ENCODE measurements at regions not wholly inside any gene's neighbourhood (a gene's known extent, or its start where the extent isn't known, plus 50 kb on each side); places are given as distances from the start of the nearest gene placed in this dataset.

DNA sequence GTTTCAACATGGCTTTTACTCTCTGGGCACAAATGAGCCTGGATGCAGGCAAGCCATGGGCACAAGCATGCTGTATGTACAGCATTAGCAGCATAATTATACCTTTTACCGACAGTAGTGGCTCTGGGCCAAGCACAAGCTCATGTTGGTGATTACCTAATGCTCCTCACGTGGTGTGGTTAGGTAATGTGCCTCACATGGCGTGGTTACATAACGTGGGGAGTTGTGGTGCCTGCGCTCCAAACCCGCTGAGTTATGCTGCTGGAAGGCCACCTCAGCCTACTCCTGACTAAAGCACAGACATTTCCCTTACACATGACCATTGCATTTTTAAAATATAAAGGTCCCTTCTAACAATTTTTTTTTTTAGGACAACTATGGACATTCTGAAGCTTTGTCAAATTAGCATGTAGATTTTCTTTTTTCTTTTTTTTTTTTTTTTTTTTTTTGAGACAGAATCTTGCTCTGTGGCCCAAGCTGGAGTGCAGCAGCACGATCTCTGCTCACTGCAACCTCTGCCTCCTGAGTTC, 794.0 kb downstream of the EFNA5 start:
- DNase-seq = no peak

DNA sequence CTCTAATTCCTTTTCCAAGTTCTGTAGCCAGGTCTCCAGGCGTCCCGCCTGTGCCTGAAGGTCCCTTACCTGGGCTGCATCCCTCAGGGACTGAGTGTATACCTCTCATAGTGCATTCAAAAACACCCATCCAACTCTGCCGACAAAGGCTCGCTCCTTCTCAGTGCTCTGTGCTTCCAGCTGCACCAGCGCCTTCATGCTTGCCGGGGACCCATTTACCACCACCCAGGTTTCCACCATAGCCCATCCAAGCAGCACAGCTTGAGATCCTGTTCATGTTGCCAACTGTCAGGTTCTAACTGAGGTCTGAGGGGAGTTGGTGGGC, 794.5 kb downstream of the EFNA5 start:
- DNase-seq = no peak

DNA sequence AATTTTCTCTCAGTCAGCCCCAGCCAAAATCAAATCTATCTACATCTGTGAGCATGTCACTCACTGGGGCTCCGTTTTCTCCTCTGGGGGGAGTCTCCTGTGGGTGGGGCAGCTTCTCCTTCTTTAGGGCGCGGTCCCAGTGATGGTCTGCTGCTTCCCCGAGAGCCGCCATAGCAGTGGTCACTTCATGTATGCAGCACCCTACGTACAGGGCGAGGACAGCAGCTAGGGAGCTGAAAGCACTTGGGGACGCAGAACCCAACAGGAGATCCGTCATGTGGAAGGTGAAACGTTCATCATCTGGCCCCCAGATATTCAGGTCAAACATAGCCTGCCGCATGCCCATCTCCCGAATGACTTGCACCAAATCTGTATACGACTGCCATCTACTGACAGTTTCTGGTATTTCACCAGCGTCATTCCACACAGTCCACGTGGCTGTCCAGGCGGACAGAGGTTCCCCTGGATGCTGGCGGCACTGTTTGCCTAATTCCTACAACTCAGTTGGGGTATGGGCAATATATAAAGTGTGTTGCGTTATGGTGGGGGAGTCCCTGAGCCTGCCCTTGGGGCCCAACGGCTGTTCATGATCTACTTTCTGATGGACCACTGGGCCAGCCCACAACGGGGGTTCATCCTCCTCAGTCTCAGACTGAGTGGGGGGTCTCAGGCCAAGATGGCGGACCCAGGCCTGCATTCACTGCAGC, 795.0 kb downstream of the EFNA5 start:
- no peak for DNase-seq

DNA sequence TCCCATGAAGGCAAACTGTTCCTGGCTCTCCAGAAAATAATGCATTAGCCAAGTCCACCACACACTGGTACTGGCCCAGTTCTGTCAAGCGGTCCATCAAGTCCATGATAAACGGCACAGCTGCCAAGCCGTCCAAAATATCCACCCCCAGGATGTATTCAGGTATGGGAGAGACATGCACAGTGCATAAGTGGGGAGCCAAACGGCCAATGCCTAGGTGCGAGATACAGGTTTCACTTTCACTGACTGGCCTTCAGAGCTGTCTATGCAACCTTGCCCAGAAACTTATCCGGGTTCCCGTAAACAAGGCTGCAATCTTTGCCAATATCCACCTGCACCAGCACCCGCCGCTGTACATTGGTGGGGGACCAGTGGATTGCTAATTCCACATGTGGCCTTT, 795.8 kb downstream of the EFNA5 start:
- DNase-seq = no peak

DNA sequence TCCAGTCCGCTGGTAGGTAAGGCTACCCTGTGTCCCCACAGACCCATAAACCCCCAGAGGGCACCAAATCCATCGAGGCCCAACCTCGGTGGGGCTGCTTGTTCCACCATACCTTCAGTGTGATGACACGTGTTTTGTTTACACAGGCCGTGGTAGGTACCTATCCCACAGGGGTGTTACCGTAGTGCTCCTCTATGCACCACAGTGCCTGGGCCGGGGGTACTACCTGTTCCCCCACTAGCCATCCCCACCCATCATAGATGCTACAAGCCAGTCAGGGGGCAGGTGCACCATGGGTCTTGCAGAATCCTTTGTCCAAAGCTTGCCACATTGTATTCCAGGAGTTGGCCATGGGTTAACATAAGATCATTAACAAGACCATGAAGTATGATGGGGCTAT, 796.2 kb downstream of the EFNA5 start:
- DNase-seq = no peak

DNA sequence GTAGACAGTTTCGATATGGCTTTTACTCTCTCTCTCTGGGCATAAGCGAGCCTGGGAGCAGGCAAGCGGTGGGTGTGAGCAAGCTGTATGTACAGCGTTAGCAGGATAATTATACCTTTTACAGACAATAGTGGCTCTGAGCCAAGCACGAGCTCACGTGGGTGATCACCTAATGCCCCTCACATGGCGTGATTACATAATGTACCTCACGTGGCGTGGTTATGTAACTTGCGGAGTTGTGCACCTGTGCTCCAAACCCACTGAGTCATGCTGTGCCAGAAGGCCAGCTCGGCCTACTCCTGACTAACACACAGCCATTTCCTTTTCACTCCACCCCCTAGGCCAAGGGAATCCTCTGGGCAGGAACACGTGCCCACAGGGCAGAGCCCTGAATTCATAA, 797.2 kb downstream of the EFNA5 start:
- DNase-seq = no peak

DNA sequence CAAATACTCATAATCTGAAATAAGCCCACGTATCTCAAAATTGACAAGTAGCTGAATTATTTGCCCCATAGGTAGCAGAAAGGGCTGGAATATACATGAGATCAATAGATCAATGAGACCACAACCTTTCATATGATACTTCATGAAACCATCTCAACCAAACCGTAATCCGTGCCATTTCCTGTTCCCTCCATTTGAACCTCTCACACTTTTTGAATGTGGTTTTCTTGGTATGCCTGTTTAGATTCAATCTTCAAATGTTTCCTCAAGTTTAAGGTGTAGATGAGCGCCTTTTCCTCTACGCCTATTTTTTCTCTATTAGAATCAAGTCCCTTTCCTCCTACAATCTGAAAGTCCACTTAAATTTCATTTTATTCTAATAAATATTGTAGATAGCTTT, 805.5 kb downstream of the EFNA5 start:
- no peak for DNase-seq

DNA sequence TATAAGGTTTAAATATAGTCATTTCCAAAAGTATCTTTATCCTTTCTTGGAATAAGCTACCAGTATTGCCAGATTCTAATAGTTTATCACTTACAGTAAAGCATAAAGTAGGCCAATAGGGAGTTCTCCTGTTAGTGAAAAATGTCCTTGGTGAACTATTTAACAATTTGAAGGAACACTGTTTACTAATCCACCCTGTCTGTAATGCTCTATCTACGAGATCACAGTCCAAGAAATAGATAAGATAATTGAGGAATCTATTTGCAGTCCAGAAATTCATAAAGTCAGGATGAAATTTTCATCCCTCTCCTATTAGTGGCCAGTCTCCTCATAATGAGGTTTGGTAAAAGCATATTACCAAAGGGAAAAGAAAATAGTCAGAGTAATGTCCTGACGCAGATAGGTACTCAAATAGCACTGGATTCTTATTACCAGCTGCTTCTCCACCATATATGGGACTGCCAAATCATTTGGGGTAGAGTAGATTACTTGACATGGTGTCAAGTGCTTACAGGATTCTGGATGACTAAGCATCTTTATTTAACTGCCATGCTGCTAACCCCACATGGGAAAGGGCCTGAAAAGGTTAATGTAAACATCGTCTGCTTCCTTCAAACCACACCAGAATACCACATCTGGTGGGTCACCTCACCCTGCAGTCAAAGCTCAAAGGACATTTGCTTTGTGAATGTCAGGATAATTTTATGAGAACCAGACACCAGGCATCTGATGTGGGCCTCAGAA, 808.1 kb downstream of the EFNA5 start:
- DNase-seq = no peak

DNA sequence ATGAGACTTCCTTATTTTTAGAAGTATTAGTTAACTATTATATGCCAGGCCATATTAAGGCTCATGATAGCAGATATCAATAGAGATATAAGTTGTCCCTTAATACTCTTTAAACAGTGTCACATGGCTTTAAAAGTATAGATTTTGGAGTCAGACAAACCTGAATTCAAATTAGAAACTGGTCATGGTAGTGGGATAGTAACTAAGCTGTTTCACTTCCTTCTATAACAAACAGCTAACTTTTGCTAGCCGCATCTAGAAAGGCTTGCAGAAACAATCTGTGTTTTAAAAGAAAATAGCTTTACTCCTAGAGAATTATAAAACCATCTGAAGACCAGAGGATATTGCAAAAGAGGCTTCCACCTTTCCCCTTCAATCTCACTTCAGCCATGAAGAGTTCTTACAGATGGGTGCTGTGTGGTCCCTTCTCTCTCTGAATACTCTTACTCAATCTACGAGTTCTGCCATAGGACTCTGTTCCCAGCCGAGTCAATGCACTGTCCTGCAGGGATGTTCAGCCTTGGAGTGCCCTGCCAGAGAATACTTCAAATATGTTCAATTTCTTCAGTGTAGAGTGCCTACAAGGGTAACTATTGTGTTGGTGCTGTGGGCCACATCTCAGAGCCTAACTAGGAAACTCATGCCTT, 810.2 kb downstream of the EFNA5 start:
- DNase-seq = no peak

DNA sequence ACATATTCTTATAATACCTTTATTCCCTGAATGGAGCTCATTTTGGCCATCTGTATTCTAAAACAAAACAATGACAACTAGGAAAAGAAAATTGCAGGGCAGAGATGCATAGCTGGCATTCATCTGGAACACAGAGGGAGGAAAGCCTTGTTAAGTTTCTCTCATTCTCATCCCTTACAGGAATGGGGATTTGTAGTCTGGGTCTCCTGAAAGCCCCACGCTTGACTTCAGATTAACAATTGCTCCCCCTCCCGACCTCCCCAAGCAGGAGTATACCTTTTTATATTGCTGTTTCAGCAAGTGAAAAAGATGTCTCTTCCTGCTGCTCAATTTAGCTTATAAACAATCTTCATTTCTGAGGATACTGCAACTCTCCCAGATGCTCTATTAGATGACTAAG, 812.1 kb downstream of the EFNA5 start:
- DNase-seq = no peak

DNA sequence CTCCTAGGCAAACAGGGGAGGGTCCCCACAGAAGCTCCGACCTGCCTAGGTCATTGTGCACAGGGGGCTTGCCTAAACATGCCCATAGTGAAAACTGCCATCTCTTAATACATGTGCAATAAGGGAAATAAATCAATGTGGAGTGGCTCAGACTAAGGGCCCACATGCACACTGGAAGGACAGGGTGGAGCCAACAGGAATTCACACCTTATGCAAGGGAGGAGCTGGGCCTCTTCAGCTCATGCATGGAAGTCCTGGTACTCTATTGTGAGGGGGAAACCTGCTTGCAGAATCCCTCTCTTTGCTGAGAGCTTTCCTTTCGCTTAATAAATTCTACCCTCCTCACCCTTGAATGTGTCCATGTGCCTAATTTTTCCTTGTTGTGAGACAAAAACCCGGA, 815.8 kb downstream of the EFNA5 start:
- DNase-seq = no peak

DNA sequence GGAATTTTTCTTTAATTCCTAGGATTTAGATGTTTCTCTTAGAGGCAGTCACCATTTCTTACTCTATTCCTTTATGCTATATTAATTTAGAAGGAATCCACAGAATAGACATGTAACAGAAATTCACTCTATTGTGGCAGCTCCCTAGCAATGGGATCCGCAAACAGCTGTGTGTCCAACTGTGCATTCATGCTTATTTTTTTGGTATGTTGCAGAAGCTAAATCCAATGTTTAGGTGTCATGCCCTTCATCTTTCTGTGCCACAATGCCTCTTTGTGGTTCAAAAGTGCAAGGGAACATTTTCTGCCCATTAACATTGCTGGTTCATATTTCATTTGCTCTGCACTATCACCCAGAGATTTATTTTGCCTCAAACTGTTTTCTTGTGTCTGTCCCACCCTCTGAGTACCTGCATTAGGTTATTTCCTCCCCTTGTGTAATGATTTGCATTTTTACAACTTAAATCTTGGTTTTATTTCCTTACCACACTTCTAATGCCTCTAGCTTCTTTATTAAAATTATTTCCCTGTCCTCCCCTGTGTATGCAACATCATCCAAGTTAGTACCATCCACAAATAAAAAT, 816.5 kb downstream of the EFNA5 start:
- no peak for DNase-seq

DNA sequence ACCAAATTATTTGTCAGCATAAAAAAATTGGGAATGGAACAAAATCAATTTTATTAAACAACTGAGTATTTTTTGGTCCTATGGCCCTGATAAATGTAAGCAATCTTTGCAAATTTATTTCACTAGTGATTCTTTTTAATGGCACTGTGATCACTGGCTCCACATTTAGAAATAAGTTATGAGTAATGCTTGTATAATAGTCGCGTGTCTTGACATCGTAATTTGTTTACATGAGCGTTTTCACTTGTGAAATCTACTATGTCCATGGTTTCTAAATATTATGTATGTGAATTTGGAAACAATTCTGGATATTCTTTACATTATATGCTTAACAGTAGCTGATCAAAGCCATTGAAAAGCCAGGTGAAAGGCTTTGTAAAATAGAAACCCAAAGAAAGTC, 817.5 kb downstream of the EFNA5 start:
- DNase-seq = no peak

DNA sequence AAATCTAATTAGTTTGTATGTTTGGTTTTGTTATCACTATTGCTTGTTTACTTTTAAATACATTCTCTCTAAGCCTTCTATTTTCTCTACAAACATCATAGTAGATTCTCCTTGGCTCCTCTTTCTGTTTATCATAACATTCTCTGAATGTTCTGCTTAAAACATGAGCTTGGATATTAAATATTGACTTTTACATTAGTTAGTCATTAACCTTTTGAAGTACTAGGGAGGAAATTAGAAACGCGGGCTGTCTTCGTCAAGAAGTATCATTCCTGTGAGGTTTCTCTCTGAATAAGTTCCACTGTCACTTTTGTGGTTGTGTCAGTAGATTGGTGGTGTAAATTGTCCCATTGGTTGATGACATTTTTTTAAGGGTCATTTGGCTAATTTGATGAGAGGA, 821.5 kb downstream of the EFNA5 start:
- no peak for DNase-seq

DNA sequence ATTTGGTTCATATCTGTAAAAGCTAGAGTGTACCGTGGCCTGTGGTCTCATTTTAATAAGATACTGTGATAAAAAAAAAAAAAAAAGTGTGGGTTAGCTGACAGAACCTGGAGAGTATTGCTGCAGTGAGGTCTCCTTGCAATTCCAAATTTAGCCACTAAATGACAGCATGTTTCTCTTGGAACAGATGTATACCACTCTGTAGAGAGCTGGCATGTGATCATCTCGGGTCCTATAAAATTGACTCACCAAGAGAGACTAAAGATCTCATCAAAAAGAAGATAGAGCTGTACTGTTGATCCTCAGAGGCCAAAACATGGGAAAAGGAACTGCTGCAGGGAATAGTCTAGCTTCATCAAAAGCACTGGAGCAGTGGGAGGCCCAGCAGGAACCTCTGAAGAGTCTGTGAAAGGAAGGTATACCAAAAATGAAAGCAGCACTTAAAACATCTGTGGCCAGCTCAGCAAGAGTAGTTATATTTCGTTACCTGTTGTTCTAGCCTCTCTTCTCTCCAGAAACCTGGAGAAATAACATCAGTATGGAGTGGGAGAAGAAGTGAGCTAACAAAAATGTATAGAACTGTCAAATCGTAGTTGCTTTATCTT, 826.8 kb downstream of the EFNA5 start:
- DNase-seq = no peak

DNA sequence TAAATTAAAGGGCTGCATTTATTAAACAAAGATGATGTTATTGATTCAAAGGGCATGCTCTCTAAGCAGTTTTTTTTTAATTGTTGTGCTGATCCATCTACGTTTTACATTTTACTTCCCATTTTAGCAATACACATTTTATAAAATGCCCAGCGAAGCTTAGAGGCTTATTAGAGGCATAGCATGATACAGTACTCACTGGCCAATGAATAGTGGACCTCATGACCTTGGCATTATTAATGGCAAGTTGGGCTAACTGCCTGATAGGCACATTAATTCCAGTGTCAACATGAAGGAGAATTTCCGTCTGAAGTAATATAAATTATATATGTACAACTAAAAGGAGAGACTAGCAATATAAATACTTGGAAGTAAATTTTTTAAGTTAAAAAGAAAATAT, 837.2 kb downstream of the EFNA5 start:
- DNase-seq = no peak

DNA sequence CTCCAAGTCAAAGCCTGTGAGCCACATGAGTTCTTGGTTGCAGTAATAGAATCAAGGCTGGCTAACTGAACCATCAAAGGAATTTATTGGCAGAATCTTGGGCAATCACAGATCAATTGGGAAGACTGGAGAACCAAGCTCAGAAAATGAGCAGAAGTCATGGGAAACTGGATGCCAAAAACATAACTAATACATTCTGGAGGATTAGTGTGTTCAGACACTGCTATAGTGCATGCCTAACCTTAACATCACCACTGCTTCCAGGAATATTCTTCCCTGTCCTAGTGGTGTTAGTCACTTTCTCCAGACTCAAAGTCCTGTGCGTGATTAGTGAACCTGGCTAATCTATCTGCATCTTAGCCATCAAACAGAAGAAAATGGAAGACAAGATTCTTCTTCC, 843.7 kb downstream of the EFNA5 start:
- no peak for DNase-seq

DNA sequence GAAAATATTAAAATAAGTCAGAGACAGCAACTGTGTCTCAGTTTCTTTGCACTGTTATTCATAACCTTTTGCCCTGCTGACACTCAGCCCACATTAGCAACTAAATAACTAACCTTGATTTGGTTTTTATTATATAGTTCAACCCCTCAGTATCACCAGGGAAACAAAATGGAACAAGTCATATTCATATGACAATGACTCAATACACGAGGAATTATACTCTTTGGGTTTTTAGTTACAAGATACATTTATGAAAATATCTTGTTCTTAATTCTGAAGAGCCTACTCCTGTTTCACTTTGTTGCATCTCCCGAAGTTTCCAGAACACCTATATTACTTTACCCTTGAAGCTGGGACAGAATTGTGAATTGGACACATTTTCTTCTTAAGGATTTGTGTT, 845.4 kb downstream of the EFNA5 start:
- no peak for DNase-seq

DNA sequence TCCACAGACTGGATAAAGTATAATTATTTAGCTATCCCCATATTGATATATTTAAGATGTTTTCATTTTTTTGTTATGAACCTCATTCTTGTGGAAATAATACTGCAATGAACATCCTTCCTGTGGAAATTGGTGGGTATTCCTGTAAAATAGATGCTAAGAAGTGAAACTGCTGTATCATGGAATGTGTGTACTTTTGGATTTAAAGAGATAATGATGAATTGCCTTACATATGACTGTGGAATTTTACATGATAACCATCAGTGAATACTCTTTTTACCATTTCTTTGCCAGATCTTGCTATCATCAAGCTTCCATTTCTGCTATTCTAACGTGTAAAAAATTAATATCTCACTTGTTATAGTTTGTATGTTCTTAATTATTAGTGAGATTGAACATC, 847.9 kb downstream of the EFNA5 start:
- DNase-seq = no peak

DNA sequence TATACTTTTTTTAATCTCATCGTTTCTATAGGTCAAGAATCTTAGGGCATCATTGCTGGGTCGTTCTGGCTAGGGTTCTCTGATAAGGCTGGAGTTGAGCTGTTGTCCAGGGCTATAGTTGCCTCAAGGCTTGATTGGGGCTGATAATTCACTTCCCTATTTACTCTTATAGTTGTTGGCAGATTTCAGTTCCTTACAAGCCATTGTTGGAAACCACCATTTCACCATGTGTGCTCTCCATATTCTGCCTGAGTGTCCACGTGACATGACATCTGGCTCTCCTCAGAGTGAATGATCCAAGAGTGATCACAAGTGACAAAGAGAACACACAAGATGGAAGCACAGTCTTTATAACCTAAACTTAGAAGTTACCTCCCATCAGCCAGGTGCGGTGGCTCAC, 852.2 kb downstream of the EFNA5 start:
- DNase-seq = no peak

DNA sequence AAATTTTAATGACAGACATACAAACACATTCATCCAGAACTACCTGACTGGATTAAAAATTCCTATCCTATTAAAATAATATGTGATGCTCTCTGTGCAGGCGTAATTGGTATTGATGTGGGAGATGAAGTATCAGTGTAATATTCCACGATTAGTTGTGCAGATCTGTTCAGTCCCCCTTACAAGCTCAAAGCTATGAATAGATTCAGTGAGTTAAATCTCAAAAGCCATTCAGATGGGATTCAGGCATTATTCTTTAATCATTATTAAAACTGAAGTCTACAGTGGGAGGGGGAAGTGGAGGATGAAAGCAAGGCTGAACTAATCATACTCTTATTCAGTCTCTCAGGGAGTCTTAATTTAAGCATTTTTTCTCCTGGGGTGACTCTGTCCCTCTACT, 855.8 kb downstream of the EFNA5 start:
- DNase-seq = no peak

DNA sequence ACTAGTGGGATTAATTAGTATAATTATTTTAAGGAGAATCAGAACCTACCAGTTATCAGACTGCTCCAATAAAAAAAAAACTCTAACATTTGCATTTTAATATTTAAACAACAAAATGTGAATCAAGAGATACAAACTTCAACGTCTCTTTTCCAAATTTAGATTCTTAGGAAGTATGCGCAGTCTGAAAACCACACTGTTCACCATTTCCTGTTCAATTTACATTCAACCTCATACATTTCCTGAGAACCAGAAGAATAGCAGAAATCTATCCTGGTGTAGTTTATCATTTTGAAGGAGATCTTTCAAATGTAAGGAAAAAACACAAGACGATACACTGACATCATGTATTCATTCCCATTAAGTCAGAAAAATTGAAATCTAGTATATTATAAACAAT, 869.2 kb downstream of the EFNA5 start:
- DNase-seq = no peak

DNA sequence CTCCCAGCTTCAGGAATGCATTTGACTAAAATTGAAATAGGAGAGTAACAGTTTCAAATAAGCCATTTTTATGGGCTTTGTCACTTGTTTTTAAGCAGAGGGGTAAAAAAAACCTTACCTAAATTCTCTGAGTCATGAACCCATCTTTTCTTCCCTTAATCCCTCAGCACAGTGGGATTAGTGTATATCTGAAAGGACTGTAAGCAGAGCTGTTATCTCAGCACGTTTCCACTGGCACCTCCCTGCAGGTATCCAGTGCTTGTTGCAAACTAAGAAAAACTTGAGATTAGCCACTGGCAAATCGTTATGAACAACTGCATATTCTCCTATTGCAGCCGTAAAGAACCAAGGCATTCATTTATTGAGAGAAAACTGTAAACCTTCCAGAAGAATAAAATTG, 872.7 kb downstream of the EFNA5 start:
- no peak for DNase-seq
